LNCaP clone FGC (cell line): ENCODE measurements at regions not wholly inside any gene's neighbourhood (a gene's known extent, or its start where the extent isn't known, plus 50 kb on each side); places are given as distances from the start of the nearest gene placed in this dataset.

Experiments
- DNase-seq: peaks from one replicate; pipeline ENCODE4 v3.0.0-alpha.2; 2011; ENCODE audit warnings: low read depth
- H3K4me3 ChIP-seq: 2 replicates; pipeline ENCODE4 v1.5.1; 2011; ENCODE audit warnings: mild to moderate bottlenecking, low read depth, low read length, control low read depth
- CTCF ChIP-seq: IDR thresholded peaks from 2 replicates; pipeline ENCODE4 v1.5.1; 2012; ENCODE audit warnings: mild to moderate bottlenecking; ENCODE audit not compliant: control insufficient read depth, insufficient read depth; ENCODE audit errors: extremely low read depth

- no peak for DNase-seq
- no peak for TF ChIP-seq CTCF
- no peak overlapping the region for H3K4me3 ChIP-seq
Measured at GRCh38 chr17:77579131-77579530, 379.4 kb upstream of the TNRC6C start.

GRCh38 chr17:77579682-77580081 lies 378.8 kb upstream of the TNRC6C start:
- no peak for DNase-seq
- TF ChIP-seq CTCF, result no peak
- H3K4me3 ChIP-seq, result no peak overlapping the region

GRCh38 chr17:77580531-77581270 lies 377.8 kb upstream of the TNRC6C start:
- no peak overlapping the region for H3K4me3 ChIP-seq
- DNase-seq, result no peak
- TF ChIP-seq CTCF, result no peak

GRCh38 chr17:77581480-77581879 lies 377.0 kb upstream of the TNRC6C start:
- DNase-seq, result no peak
- no peak overlapping the region for H3K4me3 ChIP-seq
- no peak for TF ChIP-seq CTCF

GRCh38 chr17:77585142-77585860 lies 373.2 kb upstream of the TNRC6C start:
- DNase-seq, result no peak
- H3K4me3 ChIP-seq, result no peak overlapping the region
- no peak for TF ChIP-seq CTCF

GRCh38 chr17:77590951-77591735 lies 367.4 kb upstream of the TNRC6C start:
- no peak for TF ChIP-seq CTCF
- no peak overlapping the region for H3K4me3 ChIP-seq
- no peak for DNase-seq
